K562 (cell line): ENCODE measurements at regions not wholly inside any gene's neighbourhood (a gene's known extent, or its start where the extent isn't known, plus 50 kb on each side); places are given as distances from the start of the nearest gene placed in this dataset.

Source experiments
- CREB1 ChIP-seq, 2 experiments: sonication (generic) in 1 of 2; formaldehyde crosslinking in 1 of 2; IDR thresholded peaks; 2 replicates each; pipeline versions ENCODE4 v1.6.1 to v1.8.0; 2012 to 2022; ENCODE audit warnings: inconsistent platforms in 1 of 2, mild to moderate bottlenecking in 1 of 2, missing genetic modification reagents in 1 of 2, moderate library complexity in 1 of 2
- JUNB ChIP-seq: fragments of 450-650 bp; formaldehyde crosslinking; conservative IDR thresholded peaks from 2 replicates; pipeline ENCODE4 v1.4.0; 2020; ENCODE audit warnings: mild to moderate bottlenecking
- MTA2 ChIP-seq: fragments of 450-650 bp; IDR thresholded peaks from 2 replicates; pipeline ENCODE4 v1.6.1; 2016; ENCODE audit warnings: low read depth
- MTF1 ChIP-seq: fragments of 250-450 bp; sonication (Bioruptor Pico); IDR thresholded peaks from 2 replicates; pipeline ENCODE4 v1.9.0; 2021; ENCODE audit warnings: moderate library complexity, mild to moderate bottlenecking, inconsistent platforms, borderline replicate concordance
- NFIC ChIP-seq: fragments of 450-650 bp; IDR thresholded peaks from 2 replicates; pipeline ENCODE4 v1.6.1; 2017; ENCODE audit warnings: mild to moderate bottlenecking, inconsistent platforms
- POLR3G ChIP-seq: IDR thresholded peaks from 2 replicates; pipeline ENCODE4 v1.6.1; 2011; ENCODE audit not compliant: insufficient read length, insufficient replicate concordance; ENCODE audit errors: extremely low read depth
- RBM17 ChIP-seq: fragments of 200-400 bp; formaldehyde crosslinking; IDR thresholded peaks from 2 replicates; pipeline ENCODE4 v1.6.1; 2017; ENCODE audit warnings: low read depth, mild to moderate bottlenecking, low read length, borderline replicate concordance
- TF ChIP-seq, protein P1 (sequence below): fragments of 450-650 bp; IDR thresholded peaks from 2 replicates; pipeline ENCODE4 v1.6.1; 2016; ENCODE audit warnings: mild to moderate bottlenecking, moderate library complexity

DNA sequence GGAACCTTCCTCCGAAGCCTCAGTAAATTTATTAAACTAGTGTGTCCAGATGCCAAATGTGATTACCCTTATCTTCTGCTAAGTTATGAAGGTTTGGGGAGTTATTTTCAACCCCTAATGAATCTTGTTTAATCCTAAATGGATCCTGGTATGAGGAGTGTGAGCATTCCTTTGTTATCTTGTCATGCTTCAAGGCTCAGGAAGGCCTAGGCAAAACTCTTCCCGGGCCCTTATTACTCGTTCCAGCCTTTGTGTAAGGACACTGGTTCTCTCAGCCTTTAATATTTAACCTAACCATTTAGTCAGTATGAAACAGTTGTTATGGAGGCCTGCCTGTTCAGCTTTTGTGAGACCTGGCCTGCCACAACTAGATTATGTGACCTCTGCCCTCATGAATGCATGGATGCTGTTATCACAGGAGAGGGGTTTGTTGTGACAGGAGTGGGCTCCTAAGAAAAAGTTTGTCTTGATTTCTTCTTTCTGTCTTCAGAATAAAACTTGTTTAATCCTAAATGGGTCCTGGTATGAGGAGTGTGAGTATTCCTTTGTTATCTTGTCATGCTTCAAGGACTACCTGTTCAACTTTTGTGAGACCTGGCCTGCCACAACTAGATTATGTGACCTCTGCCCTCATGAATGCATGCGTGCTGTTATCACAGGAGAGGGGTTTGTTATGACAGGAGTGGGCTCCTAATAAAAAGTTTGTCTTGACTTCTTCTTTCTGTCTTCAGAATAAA is 181.7 kb downstream of the SLC39A8 start (continued):
- TF ChIP-seq JUNB (CRISPR knock-in tag) (no peak), RBM17 (no peak), MTA2 (0 out of 2 replicates have a peak, but pooled peaks have one; percentile 29), CREB1 (IDR thresholded peaks at IDR 0.05) (no peak), CREB1 (CRISPR knock-in tag; IDR thresholded peaks at IDR 0.05) (no peak), POLR3G (no peak), NFIC (peak; percentile 34; the same call in 1 of the 2 replicates), MTF1 (CRISPR knock-in tag) (no peak)
- TF ChIP-seq, protein P1, sequence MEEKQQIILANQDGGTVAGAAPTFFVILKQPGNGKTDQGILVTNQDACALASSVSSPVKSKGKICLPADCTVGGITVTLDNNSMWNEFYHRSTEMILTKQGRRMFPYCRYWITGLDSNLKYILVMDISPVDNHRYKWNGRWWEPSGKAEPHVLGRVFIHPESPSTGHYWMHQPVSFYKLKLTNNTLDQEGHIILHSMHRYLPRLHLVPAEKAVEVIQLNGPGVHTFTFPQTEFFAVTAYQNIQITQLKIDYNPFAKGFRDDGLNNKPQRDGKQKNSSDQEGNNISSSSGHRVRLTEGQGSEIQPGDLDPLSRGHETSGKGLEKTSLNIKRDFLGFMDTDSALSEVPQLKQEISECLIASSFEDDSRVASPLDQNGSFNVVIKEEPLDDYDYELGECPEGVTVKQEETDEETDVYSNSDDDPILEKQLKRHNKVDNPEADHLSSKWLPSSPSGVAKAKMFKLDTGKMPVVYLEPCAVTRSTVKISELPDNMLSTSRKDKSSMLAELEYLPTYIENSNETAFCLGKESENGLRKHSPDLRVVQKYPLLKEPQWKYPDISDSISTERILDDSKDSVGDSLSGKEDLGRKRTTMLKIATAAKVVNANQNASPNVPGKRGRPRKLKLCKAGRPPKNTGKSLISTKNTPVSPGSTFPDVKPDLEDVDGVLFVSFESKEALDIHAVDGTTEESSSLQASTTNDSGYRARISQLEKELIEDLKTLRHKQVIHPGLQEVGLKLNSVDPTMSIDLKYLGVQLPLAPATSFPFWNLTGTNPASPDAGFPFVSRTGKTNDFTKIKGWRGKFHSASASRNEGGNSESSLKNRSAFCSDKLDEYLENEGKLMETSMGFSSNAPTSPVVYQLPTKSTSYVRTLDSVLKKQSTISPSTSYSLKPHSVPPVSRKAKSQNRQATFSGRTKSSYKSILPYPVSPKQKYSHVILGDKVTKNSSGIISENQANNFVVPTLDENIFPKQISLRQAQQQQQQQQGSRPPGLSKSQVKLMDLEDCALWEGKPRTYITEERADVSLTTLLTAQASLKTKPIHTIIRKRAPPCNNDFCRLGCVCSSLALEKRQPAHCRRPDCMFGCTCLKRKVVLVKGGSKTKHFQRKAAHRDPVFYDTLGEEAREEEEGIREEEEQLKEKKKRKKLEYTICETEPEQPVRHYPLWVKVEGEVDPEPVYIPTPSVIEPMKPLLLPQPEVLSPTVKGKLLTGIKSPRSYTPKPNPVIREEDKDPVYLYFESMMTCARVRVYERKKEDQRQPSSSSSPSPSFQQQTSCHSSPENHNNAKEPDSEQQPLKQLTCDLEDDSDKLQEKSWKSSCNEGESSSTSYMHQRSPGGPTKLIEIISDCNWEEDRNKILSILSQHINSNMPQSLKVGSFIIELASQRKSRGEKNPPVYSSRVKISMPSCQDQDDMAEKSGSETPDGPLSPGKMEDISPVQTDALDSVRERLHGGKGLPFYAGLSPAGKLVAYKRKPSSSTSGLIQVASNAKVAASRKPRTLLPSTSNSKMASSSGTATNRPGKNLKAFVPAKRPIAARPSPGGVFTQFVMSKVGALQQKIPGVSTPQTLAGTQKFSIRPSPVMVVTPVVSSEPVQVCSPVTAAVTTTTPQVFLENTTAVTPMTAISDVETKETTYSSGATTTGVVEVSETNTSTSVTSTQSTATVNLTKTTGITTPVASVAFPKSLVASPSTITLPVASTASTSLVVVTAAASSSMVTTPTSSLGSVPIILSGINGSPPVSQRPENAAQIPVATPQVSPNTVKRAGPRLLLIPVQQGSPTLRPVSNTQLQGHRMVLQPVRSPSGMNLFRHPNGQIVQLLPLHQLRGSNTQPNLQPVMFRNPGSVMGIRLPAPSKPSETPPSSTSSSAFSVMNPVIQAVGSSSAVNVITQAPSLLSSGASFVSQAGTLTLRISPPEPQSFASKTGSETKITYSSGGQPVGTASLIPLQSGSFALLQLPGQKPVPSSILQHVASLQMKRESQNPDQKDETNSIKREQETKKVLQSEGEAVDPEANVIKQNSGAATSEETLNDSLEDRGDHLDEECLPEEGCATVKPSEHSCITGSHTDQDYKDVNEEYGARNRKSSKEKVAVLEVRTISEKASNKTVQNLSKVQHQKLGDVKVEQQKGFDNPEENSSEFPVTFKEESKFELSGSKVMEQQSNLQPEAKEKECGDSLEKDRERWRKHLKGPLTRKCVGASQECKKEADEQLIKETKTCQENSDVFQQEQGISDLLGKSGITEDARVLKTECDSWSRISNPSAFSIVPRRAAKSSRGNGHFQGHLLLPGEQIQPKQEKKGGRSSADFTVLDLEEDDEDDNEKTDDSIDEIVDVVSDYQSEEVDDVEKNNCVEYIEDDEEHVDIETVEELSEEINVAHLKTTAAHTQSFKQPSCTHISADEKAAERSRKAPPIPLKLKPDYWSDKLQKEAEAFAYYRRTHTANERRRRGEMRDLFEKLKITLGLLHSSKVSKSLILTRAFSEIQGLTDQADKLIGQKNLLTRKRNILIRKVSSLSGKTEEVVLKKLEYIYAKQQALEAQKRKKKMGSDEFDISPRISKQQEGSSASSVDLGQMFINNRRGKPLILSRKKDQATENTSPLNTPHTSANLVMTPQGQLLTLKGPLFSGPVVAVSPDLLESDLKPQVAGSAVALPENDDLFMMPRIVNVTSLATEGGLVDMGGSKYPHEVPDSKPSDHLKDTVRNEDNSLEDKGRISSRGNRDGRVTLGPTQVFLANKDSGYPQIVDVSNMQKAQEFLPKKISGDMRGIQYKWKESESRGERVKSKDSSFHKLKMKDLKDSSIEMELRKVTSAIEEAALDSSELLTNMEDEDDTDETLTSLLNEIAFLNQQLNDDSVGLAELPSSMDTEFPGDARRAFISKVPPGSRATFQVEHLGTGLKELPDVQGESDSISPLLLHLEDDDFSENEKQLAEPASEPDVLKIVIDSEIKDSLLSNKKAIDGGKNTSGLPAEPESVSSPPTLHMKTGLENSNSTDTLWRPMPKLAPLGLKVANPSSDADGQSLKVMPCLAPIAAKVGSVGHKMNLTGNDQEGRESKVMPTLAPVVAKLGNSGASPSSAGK, result no peak
